Gastrocnemius medialis (tissue), 4 donors: ENCODE measurements at regions not wholly inside any gene's neighbourhood (a gene's known extent, or its start where the extent isn't known, plus 50 kb on each side); places are given as distances from the start of the nearest gene placed in this dataset.

ENCODE experiments used
- ATAC-seq, 2 donors: fragments of 150-250 bp; one replicate each; pipeline ENCODE4 v1.9.1; 2016
- DNase-seq, 2 donors: peaks; one replicate each; pipeline ENCODE4 v3.0.0-alpha.2; 2019
- H3K27ac ChIP-seq, 4 donors: fragments of 200-600 bp; sonication (generic); 1 replicate in 1 of 4; 2 replicates in 3 of 4; pipeline ENCODE4 v1.5.1; 2016 to 2018; ENCODE audit warnings: mild to moderate bottlenecking in 2 of 4, moderate library complexity in 1 of 4
- H3K27me3 ChIP-seq, 3 donors: fragments of 200-600 bp; sonication (generic) in 2 of 3; 1 replicate in 1 of 3; 2 replicates in 2 of 3; pipeline versions ENCODE4 v1.5.1 to v1.6.0; 2016 to 2019; ENCODE audit warnings: mild to moderate bottlenecking in 1 of 3, moderate library complexity in 1 of 3
- H3K36me3 ChIP-seq, 2 donors: fragments of 200-600 bp; sonication (generic) in 1 of 2; one replicate each; pipeline ENCODE4 v1.5.1; 2017 to 2018
- H3K4me1 ChIP-seq, 2 donors: fragments of 200-600 bp; sonication (generic) in 1 of 2; one replicate each; pipeline ENCODE4 v1.5.1; 2016 to 2017; ENCODE audit warnings: mild to moderate bottlenecking in 2 of 2
- H3K4me3 ChIP-seq, 4 donors: fragments of 200-600 bp; sonication (generic) in 3 of 4; 1 replicate in 1 of 4; 2 replicates in 3 of 4; pipeline ENCODE4 v1.5.1; 2016 to 2019; ENCODE audit warnings: mild to moderate bottlenecking in 2 of 4
- H3K9me3 ChIP-seq, 3 donors: fragments of 200-600 bp; sonication (generic) in 2 of 3; 1 replicate in 1 of 3; 2 replicates in 2 of 3; pipeline ENCODE4 v1.5.1; 2016 to 2019
- POLR2A ChIP-seq, 2 donors: fragments of 450-650 bp; IDR thresholded peaks; one replicate each; pipeline ENCODE4 v1.6.1; 2017; ENCODE audit warnings: antibody characterized with exemption in 2 of 2, mild to moderate bottlenecking in 2 of 2, moderate library complexity in 2 of 2
- in situ Hi-C, 4 donors: fragments of 200-750 bp; cut with MboI; loops; one replicate each; pipeline versions ENCODE4 v1.15.0 to v1.8.0; 2017; ENCODE audit warnings: low sequenced_read_pairs in 4 of 4
- intact Hi-C: fragments of 100-400 bp; cut with DNase I; formaldehyde crosslinking; loops from one replicate; pipeline ENCODE4 v1.15.1; 2023; ENCODE audit warnings: low total_unique reads
- TF ChIP-seq, protein P1 (sequence below), 5 experiments: fragments of 450-650 bp in 3 of 5; fragments of 200-600 bp in 2 of 5; sonication (generic) in 2 of 5; IDR thresholded peaks in 4 of 5; conservative IDR thresholded peaks in 1 of 5; 1 replicate in 4 of 5; 2 replicates in 1 of 5; pipeline ENCODE4 v1.5.1; 2016 to 2019; ENCODE audit warnings: antibody characterized with exemption in 5 of 5, mild to moderate bottlenecking in 3 of 5, moderate library complexity in 3 of 5

DNA sequence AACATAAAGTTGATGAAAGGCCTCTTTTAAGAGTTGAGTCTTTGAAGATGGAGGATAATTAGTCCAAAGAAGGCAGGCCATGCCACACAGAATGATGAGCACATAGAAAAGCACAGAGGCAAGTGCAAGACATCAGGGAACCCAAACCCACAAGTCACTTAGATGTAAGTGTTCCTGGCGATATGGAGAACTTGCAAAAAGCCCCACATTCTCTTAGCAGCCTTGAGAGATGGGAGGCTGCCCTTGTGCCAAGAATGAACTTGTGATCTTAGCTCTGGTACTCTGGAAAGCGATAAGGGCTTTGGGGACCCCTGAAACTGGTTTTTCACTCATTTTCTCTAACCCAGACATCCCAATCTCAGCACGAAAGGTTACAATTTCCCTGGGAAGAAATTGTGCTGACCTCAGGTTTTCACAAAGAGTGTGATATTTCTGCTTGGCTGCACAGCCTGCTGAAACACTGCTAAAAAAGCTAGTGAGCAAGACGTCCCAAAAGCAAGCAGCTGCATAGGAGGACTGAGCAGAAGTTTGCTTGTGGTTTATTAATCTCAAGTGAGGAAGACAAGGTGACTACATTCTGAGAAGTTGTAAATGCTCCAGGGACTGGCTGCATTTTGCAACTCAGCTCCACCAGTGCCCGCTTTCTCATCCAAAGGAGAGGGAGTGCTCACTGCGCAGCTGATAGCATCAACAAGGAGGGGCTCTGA lies 496.9 kb upstream of the CAMK1G start:
- Histone ChIP-seq H3K27me3 (no peaks in the 10 kb centered on the region), H3K27ac (no peak overlapping the region), H3K36me3 (no peaks in the 10 kb centered on the region), H3K9me3 (no peaks in the 10 kb centered on the region), H3K4me3 (no peak overlapping the region), H3K4me1 (no peaks in the 10 kb centered on the region)
- DNase-seq (no peak), ATAC-seq (no peak)
- in situ Hi-C loops, result no loop called here
- TF ChIP-seq, protein P1, sequence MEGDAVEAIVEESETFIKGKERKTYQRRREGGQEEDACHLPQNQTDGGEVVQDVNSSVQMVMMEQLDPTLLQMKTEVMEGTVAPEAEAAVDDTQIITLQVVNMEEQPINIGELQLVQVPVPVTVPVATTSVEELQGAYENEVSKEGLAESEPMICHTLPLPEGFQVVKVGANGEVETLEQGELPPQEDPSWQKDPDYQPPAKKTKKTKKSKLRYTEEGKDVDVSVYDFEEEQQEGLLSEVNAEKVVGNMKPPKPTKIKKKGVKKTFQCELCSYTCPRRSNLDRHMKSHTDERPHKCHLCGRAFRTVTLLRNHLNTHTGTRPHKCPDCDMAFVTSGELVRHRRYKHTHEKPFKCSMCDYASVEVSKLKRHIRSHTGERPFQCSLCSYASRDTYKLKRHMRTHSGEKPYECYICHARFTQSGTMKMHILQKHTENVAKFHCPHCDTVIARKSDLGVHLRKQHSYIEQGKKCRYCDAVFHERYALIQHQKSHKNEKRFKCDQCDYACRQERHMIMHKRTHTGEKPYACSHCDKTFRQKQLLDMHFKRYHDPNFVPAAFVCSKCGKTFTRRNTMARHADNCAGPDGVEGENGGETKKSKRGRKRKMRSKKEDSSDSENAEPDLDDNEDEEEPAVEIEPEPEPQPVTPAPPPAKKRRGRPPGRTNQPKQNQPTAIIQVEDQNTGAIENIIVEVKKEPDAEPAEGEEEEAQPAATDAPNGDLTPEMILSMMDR (IDR thresholded peaks at IDR 0.05 in 4 of 5, conservative IDR thresholded peaks at IDR 0.05 in 1 of 5), result no peak
- no peak for TF ChIP-seq POLR2A (IDR thresholded peaks at IDR 0.05)
- intact Hi-C loops, result no loop called here

DNA sequence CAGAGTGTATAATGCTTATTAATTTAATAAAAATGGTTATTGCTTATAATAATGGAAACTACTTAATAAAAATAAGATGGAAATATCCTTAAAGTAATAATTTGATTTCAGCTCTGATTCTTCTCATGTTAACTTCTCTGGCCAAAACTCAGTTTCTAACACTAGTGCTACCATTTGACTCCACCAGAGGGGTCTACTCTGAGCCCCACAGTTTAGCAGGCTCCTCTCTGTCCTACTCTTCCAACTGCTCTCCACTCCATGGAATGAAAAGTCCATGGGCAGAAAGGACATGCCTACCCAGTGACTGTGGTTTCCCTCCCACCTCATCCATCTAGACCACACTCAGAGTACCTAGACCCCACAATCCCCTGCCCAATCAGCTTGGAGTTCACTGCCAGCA lies 489.1 kb upstream of the CAMK1G start:
- no peak for DNase-seq
- Histone ChIP-seq H3K4me1 (no peaks in the 10 kb centered on the region), H3K27me3 (no peaks in the 10 kb centered on the region), H3K36me3 (no peaks in the 10 kb centered on the region), H3K27ac (no peak overlapping the region), H3K4me3 (no peak overlapping the region), H3K9me3 (no peaks in the 10 kb centered on the region)
- in situ Hi-C loops, result no loop called here
- intact Hi-C loops, result no loop called here
- TF ChIP-seq POLR2A (IDR thresholded peaks at IDR 0.05), result no peak
- TF ChIP-seq, protein P1 (IDR thresholded peaks at IDR 0.05 in 4 of 5, conservative IDR thresholded peaks at IDR 0.05 in 1 of 5), result no peak
- ATAC-seq, result no peak

DNA sequence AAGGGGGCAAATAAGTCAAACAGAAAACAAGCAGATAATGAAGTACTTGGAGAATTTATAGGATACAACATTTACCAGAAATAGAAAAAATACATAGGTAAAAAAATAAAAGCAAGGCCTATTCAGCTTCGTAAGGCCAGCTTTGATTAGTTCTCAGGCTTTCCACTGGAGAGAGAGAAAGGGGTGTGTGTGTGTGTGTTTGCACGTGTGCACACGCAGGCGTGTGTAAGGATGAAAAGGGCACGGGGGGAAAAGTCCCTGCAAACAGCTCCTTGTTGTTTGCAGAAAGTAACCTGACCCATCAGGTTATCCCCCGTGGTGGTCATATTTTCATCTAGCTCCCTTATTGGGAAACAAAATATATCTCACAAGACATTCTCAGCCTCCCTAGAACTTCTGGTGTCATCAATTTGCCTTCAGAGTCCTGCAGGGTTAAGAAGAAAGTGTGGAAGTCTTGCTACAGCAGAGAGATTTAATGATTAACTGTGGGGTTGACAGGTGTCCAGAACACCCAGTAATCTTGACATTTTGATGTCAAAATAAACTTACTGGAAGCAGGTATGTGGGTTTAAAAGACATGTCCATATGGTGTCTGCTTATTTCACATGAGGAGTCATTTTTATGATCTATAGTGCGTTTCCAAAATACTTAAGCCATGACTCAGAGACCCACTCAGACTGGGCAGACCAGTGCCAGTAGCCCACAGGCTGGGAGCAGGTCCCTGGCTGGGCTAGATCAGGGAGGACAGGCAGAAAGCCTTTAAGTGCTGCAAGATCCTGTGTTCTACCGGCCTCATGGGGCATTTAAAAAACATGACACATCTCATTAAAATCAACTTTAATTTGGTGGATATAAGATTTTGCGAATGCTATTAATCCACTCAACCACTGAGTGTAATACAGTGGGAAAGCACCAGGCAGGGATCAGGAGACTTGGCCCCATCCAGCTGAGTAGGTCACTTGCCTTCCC lies 487.6 kb upstream of the CAMK1G start:
- Histone ChIP-seq H3K27ac (no peak overlapping the region), H3K4me1 (no peaks in the 10 kb centered on the region), H3K4me3 (no peak overlapping the region), H3K9me3 (no peaks in the 10 kb centered on the region), H3K27me3 (no peaks in the 10 kb centered on the region), H3K36me3 (no peaks in the 10 kb centered on the region)
- no peak for TF ChIP-seq POLR2A (IDR thresholded peaks at IDR 0.05)
- TF ChIP-seq, protein P1 (IDR thresholded peaks at IDR 0.05 in 4 of 5, conservative IDR thresholded peaks at IDR 0.05 in 1 of 5), result no peak
- in situ Hi-C loops, result no loop called here
- ATAC-seq (no peak), DNase-seq (no peak)
- intact Hi-C loops, result no loop called here

DNA sequence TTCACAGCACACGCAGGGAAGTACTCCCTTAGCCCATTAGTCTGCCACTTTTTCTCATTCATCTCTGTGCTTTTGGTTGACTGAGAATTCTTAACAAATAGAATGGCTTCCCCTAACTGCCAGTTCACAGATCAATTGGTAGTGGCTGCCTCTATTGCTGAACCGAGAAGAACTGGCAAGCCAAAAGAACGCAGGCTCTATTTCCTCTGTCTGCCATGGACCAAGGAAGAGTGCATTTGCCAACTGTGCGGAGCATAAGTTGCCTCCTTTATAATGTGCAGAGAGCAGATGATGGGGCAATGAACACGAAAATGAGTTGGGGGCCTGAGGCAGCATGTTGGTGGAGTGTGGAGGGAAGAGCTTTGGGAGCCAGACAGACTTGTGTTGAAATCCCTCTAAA lies 483.1 kb upstream of the CAMK1G start:
- H3K27me3 ChIP-seq, result no peaks in the 10 kb centered on the region
- in situ Hi-C loops, result no loop called here
- H3K27ac ChIP-seq, result no peak overlapping the region
- ATAC-seq (no peak), DNase-seq (no peak)
- no peaks in the 10 kb centered on the region for H3K9me3 ChIP-seq
- no peaks in the 10 kb centered on the region for H3K36me3 ChIP-seq
- intact Hi-C loops, result no loop called here
- no peak overlapping the region for H3K4me3 ChIP-seq
- TF ChIP-seq, protein P1 (IDR thresholded peaks at IDR 0.05 in 4 of 5, conservative IDR thresholded peaks at IDR 0.05 in 1 of 5), result no peak
- no peak for TF ChIP-seq POLR2A (IDR thresholded peaks at IDR 0.05)
- H3K4me1 ChIP-seq, result no peaks in the 10 kb centered on the region
